Kidney glomerular epithelial cell (primary cell): ENCODE measurements at regions not wholly inside any gene's neighbourhood (a gene's known extent, or its start where the extent isn't known, plus 50 kb on each side); places are given as distances from the start of the nearest gene placed in this dataset.
"Not testable (repeated sequence)": the region's sequence is repeated elsewhere in the genome, so short reads cannot be mapped to it uniquely, and the experiment has no call there.

Experiments
- DNase-seq: peaks from one replicate; lab custom pipeline; 2025; lab: John Stamatoyannopoulos, UW

- DNase-seq, result peak; percentile 89
Observed at GRCh38 chr10:23543691-23544380, 105.0 kb downstream of the OTUD1 start.

GRCh38 chr10:23545866-23546265 lies 107.0 kb downstream of the OTUD1 start:
- not testable (repeated sequence) for DNase-seq

- DNase-seq, result peak; percentile 47
Observed at GRCh38 chr10:23556727-23557440, 118.0 kb downstream of the OTUD1 start.

- no peak for DNase-seq
Observed at GRCh38 chr10:23557777-23558176, 118.9 kb downstream of the OTUD1 start.

GRCh38 chr10:23558361-23558799 lies 119.5 kb downstream of the OTUD1 start:
- no peak for DNase-seq

GRCh38 chr10:23568996-23569395 lies 130.1 kb downstream of the OTUD1 start:
- no peak for DNase-seq

GRCh38 chr10:23571884-23572283 lies 133.0 kb downstream of the OTUD1 start:
- no peak for DNase-seq

GRCh38 chr10:23581906-23582450 lies 143.1 kb downstream of the OTUD1 start:
- no peak for DNase-seq

GRCh38 chr10:23584396-23584795 lies 145.5 kb downstream of the OTUD1 start:
- DNase-seq, result no peak

GRCh38 chr10:23585186-23585585 lies 146.3 kb downstream of the OTUD1 start:
- no peak for DNase-seq

- no peak for DNase-seq
Observed at GRCh38 chr10:23585666-23586065, 146.8 kb downstream of the OTUD1 start.

- DNase-seq, result not testable (repeated sequence)
Observed at GRCh38 chr10:23595278-23595677, 156.4 kb downstream of the OTUD1 start.

GRCh38 chr10:23604613-23605012 lies 165.7 kb downstream of the OTUD1 start:
- peak; percentile 90 for DNase-seq

- DNase-seq, result no peak
Observed at GRCh38 chr10:23606456-23606855, 167.6 kb downstream of the OTUD1 start.

GRCh38 chr10:23608926-23609325 lies 170.1 kb downstream of the OTUD1 start:
- peak; percentile 64 for DNase-seq

- DNase-seq, result no peak
Observed at GRCh38 chr10:23610626-23611307, 171.9 kb downstream of the OTUD1 start.

- no peak for DNase-seq
Observed at GRCh38 chr10:23611308-23612029, 172.6 kb downstream of the OTUD1 start.

- no peak for DNase-seq
Observed at GRCh38 chr10:23613900-23614299, 175.0 kb downstream of the OTUD1 start.

GRCh38 chr10:23614483-23614882 lies 175.6 kb downstream of the OTUD1 start:
- no peak for DNase-seq

- DNase-seq, result peak; percentile 64
Observed at GRCh38 chr10:23630376-23630775, 191.5 kb downstream of the OTUD1 start.

- peak; percentile 93 for DNase-seq
Observed at GRCh38 chr10:23630885-23631284, 192.0 kb downstream of the OTUD1 start.
